Skeletal muscle tissue (tissue), 3 donors: ENCODE measurements at regions not wholly inside any gene's neighbourhood (a gene's known extent, or its start where the extent isn't known, plus 50 kb on each side); places are given as distances from the start of the nearest gene placed in this dataset.
"Not testable (repeated sequence)": the region's sequence is repeated elsewhere in the genome, so short reads cannot be mapped to it uniquely, and the experiment has no call there.

Source experiments
- H3K27ac ChIP-seq: one replicate; pipeline ENCODE4 v1.7.0; 2013; ENCODE audit warnings: mild to moderate bottlenecking, low read depth, low read length, inconsistent platforms
- H3K27me3 ChIP-seq, 3 donors: one replicate each; pipeline ENCODE4 v1.7.0; 2013; ENCODE audit warnings: low read length in 3 of 3; ENCODE audit not compliant: control insufficient read depth in 3 of 3, insufficient read depth in 3 of 3
- H3K36me3 ChIP-seq, 3 donors: one replicate each; pipeline ENCODE4 v1.7.0; 2013; ENCODE audit warnings: low read length in 3 of 3; ENCODE audit not compliant: control insufficient read depth in 3 of 3, insufficient read depth in 3 of 3
- H3K4me1 ChIP-seq, 3 donors: one replicate each; pipeline ENCODE4 v1.7.0; 2013; ENCODE audit warnings: low read length in 3 of 3, mild to moderate bottlenecking in 3 of 3; ENCODE audit not compliant: control insufficient read depth in 3 of 3, insufficient read depth in 3 of 3
- H3K4me3 ChIP-seq, 3 donors: one replicate each; pipeline ENCODE4 v1.7.0; 2013; ENCODE audit warnings: low read length in 3 of 3
- H3K9ac ChIP-seq, 3 donors: one replicate each; pipeline ENCODE4 v1.7.0; 2013; ENCODE audit warnings: low read length in 3 of 3, mild to moderate bottlenecking in 3 of 3, moderate library complexity in 2 of 3, low read depth in 1 of 3
- H3K9me3 ChIP-seq, 3 donors: one replicate each; pipeline ENCODE4 v1.7.0; 2013; ENCODE audit warnings: low read length in 3 of 3; ENCODE audit not compliant: control insufficient read depth in 3 of 3
- donor health status: Osteomylitis.

- H3K4me1 ChIP-seq, H3K27ac ChIP-seq, H3K4me3 ChIP-seq, H3K27me3 ChIP-seq, H3K9ac ChIP-seq, H3K9me3 ChIP-seq, H3K36me3 ChIP-seq: not testable (repeated sequence)
Observed at GRCh38 chr21:13923175-13923574, 287.6 kb downstream of the LIPI start.

DNA sequence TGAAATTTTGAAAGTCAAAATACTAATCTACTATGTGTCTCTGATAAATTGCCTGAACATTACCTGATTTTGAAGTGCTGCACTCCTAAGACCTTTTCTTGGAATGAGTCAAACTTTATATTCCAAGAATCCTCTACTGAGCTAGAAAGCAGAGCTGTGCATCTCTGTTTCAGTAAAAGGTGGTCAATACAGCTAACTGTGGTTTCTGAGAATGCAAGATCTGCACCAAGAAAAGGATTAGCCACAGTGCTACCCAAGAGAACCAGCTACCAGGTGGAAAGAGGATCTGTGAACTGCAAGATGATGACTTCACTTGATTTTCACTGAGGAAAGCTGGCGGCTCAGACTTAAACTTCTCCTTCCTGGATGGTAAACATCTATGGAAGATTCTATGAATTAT is 289.3 kb downstream of the LIPI start:
- not testable (repeated sequence) for H3K27ac ChIP-seq, H3K27me3 ChIP-seq, H3K36me3 ChIP-seq, H3K9ac ChIP-seq, H3K9me3 ChIP-seq, H3K4me1 ChIP-seq, H3K4me3 ChIP-seq

DNA sequence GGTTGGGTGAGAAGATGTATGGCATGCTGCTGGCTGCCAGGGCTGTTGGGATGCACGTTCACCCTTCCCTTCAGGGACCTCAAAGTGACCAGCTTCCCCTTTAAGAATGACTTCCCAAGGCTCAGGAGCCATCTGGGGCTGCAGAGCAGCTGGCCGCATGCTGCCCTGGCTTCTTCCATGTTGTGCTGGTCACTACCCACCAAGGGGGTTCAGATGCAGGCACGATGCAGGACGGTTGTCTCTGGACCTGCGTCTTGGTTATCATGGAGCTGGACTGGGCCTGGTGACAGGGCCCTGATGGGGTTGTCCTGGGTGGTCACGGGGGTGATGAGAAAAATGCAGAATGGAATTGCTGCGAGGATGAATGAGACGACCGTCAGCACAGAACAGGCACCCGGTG is 297.8 kb downstream of the POTED start:
- H3K9me3 ChIP-seq, H3K4me3 ChIP-seq, H3K36me3 ChIP-seq, H3K9ac ChIP-seq, H3K4me1 ChIP-seq, H3K27ac ChIP-seq, H3K27me3 ChIP-seq: not testable (repeated sequence)

DNA sequence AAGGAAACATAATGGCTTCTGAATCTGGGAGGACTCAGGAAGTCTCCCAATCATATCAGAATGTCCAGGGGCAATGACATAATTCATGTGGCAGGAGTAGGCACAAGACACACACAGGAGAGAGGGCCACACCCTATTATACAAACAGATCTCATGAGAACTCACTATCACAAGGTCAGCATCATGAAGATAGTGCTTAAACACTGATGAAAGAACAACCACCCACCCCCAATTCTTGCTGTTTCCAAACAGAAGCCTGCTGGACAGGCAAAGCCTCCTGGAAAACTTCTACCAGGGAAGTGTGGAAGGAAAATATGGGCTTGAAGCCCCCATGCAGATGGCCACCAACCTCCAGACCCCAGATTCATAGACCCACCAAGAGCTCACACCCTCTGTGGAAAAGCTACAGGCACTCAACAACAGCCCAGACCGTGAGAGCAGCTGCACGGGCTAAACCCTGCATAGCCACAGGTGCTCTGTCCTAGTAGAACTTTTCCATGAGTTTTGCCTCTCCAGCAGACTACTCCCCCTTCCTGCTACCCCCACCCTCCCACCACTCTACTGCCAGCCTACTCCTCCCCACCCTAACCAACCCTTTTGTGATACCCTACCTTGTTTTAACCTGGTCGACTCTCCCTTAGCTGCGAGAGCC is 287.1 kb downstream of the POTED start:
- H3K9me3 ChIP-seq, H3K4me3 ChIP-seq, H3K36me3 ChIP-seq, H3K4me1 ChIP-seq, H3K27me3 ChIP-seq, H3K9ac ChIP-seq, H3K27ac ChIP-seq: not testable (repeated sequence)

DNA sequence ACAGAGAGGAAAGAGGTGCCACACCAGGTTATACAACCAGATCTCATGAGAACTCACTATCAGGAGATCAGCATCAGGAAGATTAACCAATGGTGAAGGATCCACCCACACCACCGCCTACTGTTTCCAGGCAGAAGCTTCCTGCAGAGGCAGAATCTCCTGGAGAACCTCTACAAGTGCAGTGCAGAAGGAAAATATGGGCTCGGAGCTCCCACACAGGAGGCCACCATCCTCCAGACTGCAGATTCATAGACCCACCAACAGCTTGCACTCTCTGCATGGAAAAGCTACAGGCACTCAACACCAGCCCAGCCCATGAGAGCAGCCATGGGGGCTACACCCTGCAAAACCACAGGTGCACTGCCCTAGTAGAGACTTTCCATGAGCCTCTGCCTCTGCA is 284.0 kb downstream of the POTED start:
- not testable (repeated sequence) for H3K9ac ChIP-seq, H3K27ac ChIP-seq, H3K4me1 ChIP-seq, H3K36me3 ChIP-seq, H3K27me3 ChIP-seq, H3K4me3 ChIP-seq, H3K9me3 ChIP-seq

DNA sequence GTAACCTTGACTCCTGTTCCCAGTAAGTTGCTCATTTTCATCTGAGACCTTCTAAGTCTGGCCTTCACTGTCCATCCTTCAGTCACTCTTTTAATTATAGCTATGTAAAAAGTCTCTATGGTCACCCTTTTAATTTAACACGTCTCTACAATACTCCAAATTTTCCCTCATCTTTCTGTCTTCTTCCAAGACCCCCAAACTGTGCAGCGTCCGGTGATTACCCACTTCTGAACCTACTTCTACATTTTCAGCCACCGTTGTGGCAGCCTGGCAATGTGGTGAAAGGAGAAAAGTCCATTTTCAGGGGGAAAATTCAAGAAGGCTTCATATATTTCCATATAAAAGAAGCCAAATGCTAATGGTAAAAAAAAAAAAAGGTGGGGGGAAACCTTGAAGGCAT is 283.4 kb downstream of the POTED start:
- not testable (repeated sequence) for H3K36me3 ChIP-seq, H3K9ac ChIP-seq, H3K4me3 ChIP-seq

DNA sequence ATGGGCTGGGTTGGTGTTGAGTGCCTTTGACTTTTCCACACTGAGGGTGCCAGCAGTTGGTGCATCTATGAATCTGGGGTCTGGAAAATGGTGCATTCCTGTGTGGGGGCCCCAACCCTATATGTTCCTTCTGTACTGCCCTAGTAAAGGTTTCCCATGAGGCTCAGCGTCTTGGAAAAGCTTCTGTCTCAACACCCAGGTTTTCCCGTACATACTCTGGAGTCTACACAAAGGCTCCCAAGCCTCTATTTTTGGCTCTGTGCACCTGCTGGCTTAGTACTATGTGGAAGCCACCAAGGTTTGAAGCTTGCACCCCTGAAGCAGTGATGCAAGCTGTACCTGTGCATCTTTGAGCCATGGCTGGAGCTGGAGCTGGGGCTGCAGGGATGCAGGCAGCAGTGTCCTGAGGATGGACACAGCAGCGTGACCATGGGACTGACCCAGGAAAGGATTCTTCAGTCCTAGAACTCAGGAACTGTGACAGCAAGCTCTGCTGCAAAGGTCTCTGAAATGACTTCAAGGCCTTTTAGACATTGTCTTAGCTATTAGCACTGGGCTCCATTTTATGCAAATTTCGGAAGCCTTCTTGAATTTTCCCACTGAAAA is 282.7 kb downstream of the POTED start:
- H3K9me3 ChIP-seq, H3K36me3 ChIP-seq, H3K4me1 ChIP-seq, H3K27ac ChIP-seq, H3K4me3 ChIP-seq, H3K9ac ChIP-seq, H3K27me3 ChIP-seq: not testable (repeated sequence)

More for the DNA sequence above, 283.4 kb downstream of the POTED start:
- not testable (repeated sequence) for H3K27ac ChIP-seq, H3K27me3 ChIP-seq, H3K9me3 ChIP-seq, H3K4me1 ChIP-seq

DNA sequence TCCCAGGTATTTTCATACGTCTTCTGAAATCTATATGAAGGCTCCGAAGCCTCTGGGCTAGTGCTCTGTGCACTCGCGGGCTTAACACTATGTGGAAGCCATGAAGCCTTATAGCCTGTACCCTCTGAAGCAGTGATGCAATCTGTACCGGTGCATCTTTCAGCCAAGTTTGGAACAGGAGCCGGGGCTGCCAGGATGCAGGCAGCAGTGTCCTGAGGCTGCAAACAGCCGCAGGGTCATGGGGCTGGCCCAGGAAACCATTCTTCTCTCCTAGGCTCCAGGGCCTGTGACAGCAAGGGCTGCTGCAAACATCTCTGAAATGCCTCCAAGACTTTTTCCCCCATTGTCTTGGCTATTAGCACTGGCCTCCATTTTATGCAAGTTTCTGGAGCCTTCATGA is 279.6 kb downstream of the POTED start:
- H3K9ac ChIP-seq, H3K4me1 ChIP-seq: not testable (repeated sequence)

DNA sequence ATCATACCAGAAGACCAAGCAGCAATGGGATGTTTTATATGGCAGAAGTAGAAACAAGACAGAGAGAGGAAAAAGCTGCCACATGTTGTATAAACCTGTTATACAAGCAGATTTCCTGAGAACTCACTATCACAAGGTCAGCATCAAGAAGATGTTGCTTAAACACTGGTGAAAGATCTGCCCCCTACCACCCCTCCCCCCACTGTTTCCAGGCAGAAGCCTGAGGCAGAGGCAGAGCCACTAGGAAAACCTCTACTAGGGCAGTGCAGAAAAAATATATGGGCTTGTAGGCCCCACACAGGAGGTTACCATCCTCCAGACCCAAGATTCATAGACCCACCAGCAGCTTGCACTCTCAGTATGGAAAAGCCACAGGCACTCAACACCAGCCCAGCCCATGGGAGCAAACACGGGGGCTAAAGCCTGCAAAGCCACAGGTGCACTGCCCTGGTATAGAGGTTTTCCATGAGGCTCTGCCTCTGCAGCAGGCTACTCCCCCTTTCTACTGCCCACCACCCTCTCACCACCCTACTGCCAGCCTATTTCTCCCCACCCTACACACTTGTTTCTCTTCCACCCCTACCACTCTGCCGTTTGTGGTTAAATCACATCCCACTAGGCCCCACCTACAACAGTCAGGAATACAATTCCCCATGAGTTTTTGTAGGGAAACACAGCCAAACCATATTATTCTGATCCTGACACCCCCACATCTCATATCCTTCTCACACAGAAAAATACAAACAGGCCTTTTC is 274.2 kb downstream of the POTED start:
- not testable (repeated sequence) for H3K9ac ChIP-seq

More for the DNA sequence above, 279.6 kb downstream of the POTED start:
- not testable (repeated sequence) for H3K27me3 ChIP-seq, H3K36me3 ChIP-seq, H3K9me3 ChIP-seq, H3K27ac ChIP-seq, H3K4me3 ChIP-seq

DNA sequence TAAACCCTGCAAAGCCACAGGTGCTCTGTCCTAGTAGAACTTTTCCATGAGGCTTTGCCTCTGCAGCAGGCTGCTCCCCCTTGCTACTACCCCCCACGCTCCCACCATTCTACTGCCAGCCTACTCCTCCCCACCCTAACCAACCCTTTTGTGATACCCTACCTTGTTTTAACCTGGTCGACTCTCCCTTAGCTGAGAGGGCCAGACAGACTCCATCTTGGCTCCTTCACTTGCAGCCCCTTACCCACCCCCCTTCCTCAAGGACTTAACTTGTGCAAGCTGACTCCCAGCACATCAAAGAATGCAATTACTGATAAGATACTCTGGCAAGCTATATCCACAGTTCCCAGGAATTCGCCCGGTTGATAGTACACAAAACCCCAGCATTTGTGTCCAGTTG is 267.9 kb downstream of the POTED start:
- H3K27me3 ChIP-seq, H3K4me3 ChIP-seq, H3K9ac ChIP-seq, H3K9me3 ChIP-seq, H3K36me3 ChIP-seq, H3K4me1 ChIP-seq, H3K27ac ChIP-seq: not testable (repeated sequence)

More for the DNA sequence above, 274.2 kb downstream of the POTED start:
- not testable (repeated sequence) for H3K36me3 ChIP-seq, H3K27me3 ChIP-seq, H3K4me3 ChIP-seq, H3K9me3 ChIP-seq, H3K4me1 ChIP-seq, H3K27ac ChIP-seq
